ENCODE measurements at regions not wholly inside any gene's neighbourhood (a gene's known extent, or its start where the extent isn't known, plus 50 kb on each side); places are given as distances from the start of the nearest gene placed in this dataset.

DNA sequence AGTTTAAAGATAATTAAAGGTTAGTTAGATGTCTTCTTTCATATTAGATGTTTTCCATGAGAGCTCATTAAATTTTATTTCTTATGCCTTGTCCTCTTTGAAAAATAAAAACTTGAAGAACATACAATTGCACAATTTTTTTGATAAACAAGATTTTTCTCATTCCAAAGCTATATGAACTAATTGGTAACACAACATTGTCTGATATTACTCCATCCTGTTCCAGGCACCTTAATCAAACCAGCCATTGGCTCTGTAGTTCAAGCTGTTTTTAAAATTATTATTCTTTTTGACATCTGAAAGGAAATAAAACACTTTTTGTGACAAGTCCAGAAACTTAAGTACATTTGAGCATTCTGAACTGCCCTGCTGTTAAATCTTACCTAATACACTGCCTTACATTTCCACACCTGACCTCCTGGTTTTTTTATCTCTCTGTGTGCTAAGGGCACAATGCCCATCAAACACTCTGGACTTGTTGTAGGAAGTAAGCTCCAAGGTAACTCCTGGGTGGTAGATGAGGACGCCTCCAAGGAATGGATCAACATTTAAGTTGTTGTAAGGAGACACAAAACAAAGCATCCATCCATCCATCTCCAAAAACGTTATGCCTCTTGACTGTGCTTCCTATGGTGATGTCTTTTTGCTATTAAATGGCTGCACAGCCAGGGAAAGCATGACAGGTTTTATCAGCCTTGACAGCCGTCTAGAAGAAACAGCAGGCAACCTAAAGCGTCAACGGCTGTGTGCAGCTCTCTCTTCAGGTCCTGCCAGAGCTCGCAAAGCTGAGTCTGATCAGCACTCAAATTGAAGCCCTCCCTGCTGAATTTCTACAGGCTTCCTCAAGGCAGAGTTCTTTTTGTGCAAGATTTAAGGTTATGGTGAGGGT lies 449.9 kb upstream of the FLRT2 start:
- H3K27ac ChIP-seq: no peak overlapping the region
- no peak overlapping the region for H3K4me3 ChIP-seq
- no peaks in the 10 kb centered on the region for H4K20me1 ChIP-seq
- no peak for TF ChIP-seq Cebpa-rat (IDR thresholded peaks at IDR 0.05)
- H3K27me3 ChIP-seq: no peaks in the 10 kb centered on the region
- no peaks in the 10 kb centered on the region for H3K9me3 ChIP-seq (replicated peaks in 1 of 11)
- H3K4me1 ChIP-seq: no peaks in the 10 kb centered on the region
- H3K4me2 ChIP-seq: no peak overlapping the region
- no peaks in the 10 kb centered on the region for H3K36me3 ChIP-seq
- H3K9ac ChIP-seq: no peak overlapping the region

GRCh38 chr14:85084344-85084743 lies 445.6 kb upstream of the FLRT2 start:
- H3K27ac ChIP-seq: no peak overlapping the region
- no peaks in the 10 kb centered on the region for H3K36me3 ChIP-seq
- H3K9ac ChIP-seq: no peak overlapping the region
- H4K20me1 ChIP-seq: no peaks in the 10 kb centered on the region
- no peak overlapping the region for H3K4me2 ChIP-seq
- no peaks in the 10 kb centered on the region for H3K9me3 ChIP-seq (replicated peaks in 1 of 11)
- H3K27me3 ChIP-seq: no peaks in the 10 kb centered on the region
- no peak overlapping the region for H3K4me3 ChIP-seq
- no peaks in the 10 kb centered on the region for H3K4me1 ChIP-seq
- no peak for TF ChIP-seq Cebpa-rat (IDR thresholded peaks at IDR 0.05)

GRCh38 chr14:85085981-85086380 lies 444.0 kb upstream of the FLRT2 start:
- no peaks in the 10 kb centered on the region for H4K20me1 ChIP-seq
- H3K9ac ChIP-seq: no peak overlapping the region
- H3K4me3 ChIP-seq: no peak overlapping the region
- TF ChIP-seq Cebpa-rat (IDR thresholded peaks at IDR 0.05): no peak
- H3K9me3 ChIP-seq (replicated peaks in 1 of 11): no peaks in the 10 kb centered on the region
- no peaks in the 10 kb centered on the region for H3K4me1 ChIP-seq
- H3K4me2 ChIP-seq: no peak overlapping the region
- no peak overlapping the region for H3K27ac ChIP-seq
- H3K36me3 ChIP-seq: no peaks in the 10 kb centered on the region
- no peaks in the 10 kb centered on the region for H3K27me3 ChIP-seq

- Histone ChIP-seq H3K36me3 (no peaks in the 10 kb centered on the region), H3K4me1 (no peaks in the 10 kb centered on the region), H3K4me3 (no peak overlapping the region), H3K27me3 (no peaks in the 10 kb centered on the region), H4K20me1 (no peaks in the 10 kb centered on the region), H3K9ac (no peak overlapping the region), H3K4me2 (no peak overlapping the region), H3K9me3 (replicated peaks in 1 of 11) (no peaks in the 10 kb centered on the region), H3K27ac (no peak overlapping the region)
- no peak for TF ChIP-seq Cebpa-rat (IDR thresholded peaks at IDR 0.05)
Measured at GRCh38 chr14:85087201-85087600, 442.7 kb upstream of the FLRT2 start.

GRCh38 chr14:85088192-85088591 lies 441.8 kb upstream of the FLRT2 start:
- no peak for TF ChIP-seq Cebpa-rat (IDR thresholded peaks at IDR 0.05)
- Histone ChIP-seq H3K9me3 (replicated peaks in 1 of 11) (no peaks in the 10 kb centered on the region), H3K4me1 (no peaks in the 10 kb centered on the region), H3K27me3 (no peaks in the 10 kb centered on the region), H3K4me3 (no peak overlapping the region), H4K20me1 (no peaks in the 10 kb centered on the region), H3K27ac (no peak overlapping the region), H3K9ac (no peak overlapping the region), H3K36me3 (no peaks in the 10 kb centered on the region), H3K4me2 (no peak overlapping the region)

GRCh38 chr14:85090681-85091080 lies 439.3 kb upstream of the FLRT2 start:
- no peak overlapping the region for H3K4me3 ChIP-seq
- H3K4me2 ChIP-seq: no peak overlapping the region
- no peaks in the 10 kb centered on the region for H3K4me1 ChIP-seq
- no peaks in the 10 kb centered on the region for H3K9me3 ChIP-seq (replicated peaks in 1 of 11)
- TF ChIP-seq Cebpa-rat (IDR thresholded peaks at IDR 0.05): no peak
- H3K9ac ChIP-seq: no peak overlapping the region
- H3K27ac ChIP-seq: no peak overlapping the region
- no peaks in the 10 kb centered on the region for H3K36me3 ChIP-seq
- no peaks in the 10 kb centered on the region for H4K20me1 ChIP-seq
- H3K27me3 ChIP-seq: no peaks in the 10 kb centered on the region

GRCh38 chr14:85093631-85094330 lies 436.2 kb upstream of the FLRT2 start:
- Histone ChIP-seq H3K4me3 (no peak overlapping the region), H3K27me3 (no peaks in the 10 kb centered on the region), H3K36me3 (no peaks in the 10 kb centered on the region), H3K27ac (no peak overlapping the region), H3K9me3 (replicated peaks in 1 of 11) (no peaks in the 10 kb centered on the region), H3K4me1 (no peaks in the 10 kb centered on the region), H4K20me1 (no peaks in the 10 kb centered on the region), H3K4me2 (no peak overlapping the region), H3K9ac (no peak overlapping the region)
- TF ChIP-seq Cebpa-rat (IDR thresholded peaks at IDR 0.05): no peak

DNA sequence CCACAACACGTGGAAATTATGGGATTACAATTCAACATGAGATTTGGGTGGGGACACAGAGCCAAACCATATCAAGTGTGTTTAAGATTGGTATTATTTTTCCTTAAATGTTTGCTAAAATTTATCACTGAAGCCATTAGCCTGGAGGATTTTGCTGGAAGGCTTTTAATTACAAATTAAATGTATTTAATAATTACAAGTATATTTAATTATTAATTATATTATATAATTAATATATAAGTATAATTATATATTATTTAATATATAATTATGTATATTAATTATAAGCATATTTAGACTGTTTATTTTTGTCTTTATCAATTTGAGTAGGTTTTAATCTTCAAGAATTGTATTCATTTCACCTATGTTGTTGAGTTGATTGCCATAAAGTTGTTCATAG lies 427.4 kb upstream of the FLRT2 start:
- H4K20me1 ChIP-seq: no peaks in the 10 kb centered on the region
- no peak overlapping the region for H3K9ac ChIP-seq
- no peaks in the 10 kb centered on the region for H3K27me3 ChIP-seq
- H3K4me2 ChIP-seq: no peak overlapping the region
- no peak for TF ChIP-seq Cebpa-rat (IDR thresholded peaks at IDR 0.05)
- no peaks in the 10 kb centered on the region for H3K9me3 ChIP-seq (replicated peaks in 1 of 11)
- no peaks in the 10 kb centered on the region for H3K4me1 ChIP-seq
- no peak overlapping the region for H3K4me3 ChIP-seq
- H3K36me3 ChIP-seq: no peaks in the 10 kb centered on the region
- H3K27ac ChIP-seq: no peak overlapping the region

DNA sequence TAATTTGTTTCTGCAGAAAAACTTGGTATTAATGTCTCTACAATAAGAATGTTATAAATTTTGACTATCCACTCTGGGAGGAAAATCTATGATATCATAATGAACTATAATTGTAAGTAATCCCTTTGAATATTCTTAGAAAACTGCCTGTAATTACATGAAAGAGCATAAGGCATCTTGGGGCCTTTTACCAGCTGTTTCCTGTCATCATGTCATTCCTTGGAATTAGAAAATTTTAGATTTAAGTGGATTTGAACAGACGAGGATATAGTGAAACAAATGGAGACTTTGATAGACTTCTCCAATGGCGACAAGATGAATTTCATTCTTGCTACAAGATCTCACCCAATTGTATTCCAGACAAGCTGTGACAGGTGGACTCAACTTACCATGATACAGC lies 423.4 kb upstream of the FLRT2 start:
- TF ChIP-seq Cebpa-rat (IDR thresholded peaks at IDR 0.05): no peak
- Histone ChIP-seq H3K4me2 (no peak overlapping the region), H3K9me3 (replicated peaks in 1 of 11) (peaks cover 0 to 3% (median 1%) of the 10 kb centered on the region in 11 experiments; a peak in 4 of 22 replicates)

GRCh38 chr14:85112762-85113161 lies 417.2 kb upstream of the FLRT2 start:
- Histone ChIP-seq H3K9ac (no peak overlapping the region), H3K9me3 (replicated peaks in 1 of 11) (peaks cover 14 to 26% (median 22%) of the 10 kb centered on the region in 11 experiments)

More for the DNA sequence above, 423.4 kb upstream of the FLRT2 start:
- Histone ChIP-seq H3K9ac (no peak overlapping the region), H3K27me3 (no peaks in the 10 kb centered on the region), H3K27ac (no peak overlapping the region), H3K36me3 (no peaks in the 10 kb centered on the region), H4K20me1 (no peaks in the 10 kb centered on the region), H3K4me3 (no peak overlapping the region), H3K4me1 (no peaks in the 10 kb centered on the region)

More at GRCh38 chr14:85112762-85113161, 417.2 kb upstream of the FLRT2 start:
- no peak overlapping the region for H3K4me3 ChIP-seq
- no peaks in the 10 kb centered on the region for H3K27me3 ChIP-seq
- H3K4me2 ChIP-seq: no peak overlapping the region
- no peaks in the 10 kb centered on the region for H3K4me1 ChIP-seq
- no peak overlapping the region for H3K27ac ChIP-seq
- H4K20me1 ChIP-seq: no peaks in the 10 kb centered on the region
- no peaks in the 10 kb centered on the region for H3K36me3 ChIP-seq
- TF ChIP-seq Cebpa-rat (IDR thresholded peaks at IDR 0.05): no peak

Data from BLaER1 treated with 17β-estradiol and CSF1 and Interleukin-3, amounts not matched to agents 10 nM and 100 nM (cell line).